Astrocyte (in vitro differentiated cells and primary cell): ENCODE measurements at regions not wholly inside any gene's neighbourhood (a gene's known extent, or its start where the extent isn't known, plus 50 kb on each side); places are given as distances from the start of the nearest gene placed in this dataset.
A peak's percentile ranks its signal among the peaks of the same experiment; 100 is the strongest.

ENCODE experiments used
- DNase-seq: peaks from one replicate; pipeline ENCODE4 v3.0.0-alpha.2; 2010; ENCODE audit warnings: low read depth
- FAIRE-seq: peaks from 2 replicates; lab custom pipeline; 2011; peaks lifted over from hg19 to GRCh38; lab: Jason Lieb, UNC
- H2AFZ ChIP-seq: 2 replicates; pipeline ENCODE4 v1.6.0; 2012; ENCODE audit warnings: low read depth, low read length, inconsistent platforms
- H3K27ac ChIP-seq: 2 replicates; pipeline ENCODE4 v1.5.1; 2011; ENCODE audit warnings: low read depth, low read length, inconsistent platforms
- H3K27me3 ChIP-seq: 2 replicates; pipeline ENCODE4 v1.6.0; 2011; ENCODE audit warnings: low read length, inconsistent platforms; ENCODE audit not compliant: insufficient read depth
- H3K36me3 ChIP-seq: 2 replicates; pipeline ENCODE4 v1.5.1; 2011; ENCODE audit warnings: low read length, inconsistent platforms; ENCODE audit not compliant: insufficient read depth
- H3K4me1 ChIP-seq: 2 replicates; pipeline ENCODE4 v1.5.1; 2011; ENCODE audit warnings: low read length, inconsistent platforms; ENCODE audit not compliant: insufficient read depth
- H3K4me2 ChIP-seq: 2 replicates; pipeline ENCODE4 v1.6.0; 2012; ENCODE audit warnings: low read length, inconsistent platforms
- H3K4me3 ChIP-seq: 2 replicates; pipeline ENCODE4 v1.5.1; 2011; ENCODE audit warnings: low read depth, mild to moderate bottlenecking, low read length, inconsistent platforms; ENCODE audit not compliant: insufficient read depth
- H3K79me2 ChIP-seq: 2 replicates; pipeline ENCODE4 v1.6.0; 2012; ENCODE audit warnings: mild to moderate bottlenecking, low read length, inconsistent platforms; ENCODE audit not compliant: insufficient read depth
- H3K9ac ChIP-seq: 2 replicates; pipeline ENCODE4 v1.6.0; 2012; ENCODE audit warnings: mild to moderate bottlenecking, low read length, inconsistent platforms
- H3K9me3 ChIP-seq: 2 replicates; pipeline ENCODE4 v1.5.1; 2012; ENCODE audit warnings: low read depth, mild to moderate bottlenecking, low read length, inconsistent platforms; ENCODE audit not compliant: insufficient read depth
- H4K20me1 ChIP-seq: 2 replicates; pipeline ENCODE4 v1.6.0; 2012; ENCODE audit warnings: low read length, inconsistent platforms; ENCODE audit not compliant: insufficient read depth
- H3K27ac Mint-ChIP-seq: one replicate; pipeline ENCODE4 v1.8.0; 2021; ENCODE audit warnings: mild to moderate bottlenecking, mixed read lengths; ENCODE audit not compliant: unreplicated experiment
- H3K27me3 Mint-ChIP-seq: one replicate; pipeline ENCODE4 v1.8.0; 2021; ENCODE audit warnings: low read depth, mixed read lengths; ENCODE audit not compliant: unreplicated experiment
- H3K36me3 Mint-ChIP-seq: one replicate; pipeline ENCODE4 v1.8.0; 2021; ENCODE audit warnings: low read depth, mixed read lengths; ENCODE audit not compliant: unreplicated experiment
- H3K4me1 Mint-ChIP-seq: one replicate; pipeline ENCODE4 v1.8.0; 2021; ENCODE audit warnings: low read depth, mixed read lengths; ENCODE audit not compliant: unreplicated experiment
- H3K4me3 Mint-ChIP-seq: one replicate; pipeline ENCODE4 v1.8.0; 2021; ENCODE audit warnings: mild to moderate bottlenecking, moderate library complexity, mixed read lengths; ENCODE audit not compliant: unreplicated experiment
- H3K9me3 Mint-ChIP-seq: one replicate; pipeline ENCODE4 v1.8.0; 2021; ENCODE audit warnings: mild to moderate bottlenecking, mixed read lengths; ENCODE audit not compliant: unreplicated experiment
- CTCF ChIP-seq: IDR thresholded peaks from 2 replicates; pipeline ENCODE4 v1.5.1; 2011; ENCODE audit warnings: low read depth, mild to moderate bottlenecking, inconsistent platforms, low read length, moderate library complexity; ENCODE audit not compliant: insufficient read depth
- EZH2 ChIP-seq: IDR thresholded peaks from 2 replicates; pipeline ENCODE4 v1.6.1; 2012; ENCODE audit warnings: mild to moderate bottlenecking, low read length, inconsistent platforms; ENCODE audit not compliant: insufficient read depth

GRCh38 chr6:67748521-67748920 is 886.6 kb upstream of the ADGRB3 start:
- no peaks in the 10 kb centered on the region for H3K4me1 ChIP-seq
- no peak overlapping the region for H3K9ac ChIP-seq
- H4K20me1 ChIP-seq = no peaks in the 10 kb centered on the region
- Mint-ChIP-seq H3K4me1 (no peaks in the 10 kb centered on the region), H3K27ac (no peak overlapping the region), H3K4me3 (no peak overlapping the region), H3K27me3 (no peaks in the 10 kb centered on the region), H3K36me3 (no peaks in the 10 kb centered on the region), H3K9me3 (no peaks in the 10 kb centered on the region)
- no peaks in the 10 kb centered on the region for H3K9me3 ChIP-seq
- FAIRE-seq (no peak), DNase-seq (peak; percentile 12)
- H3K27ac ChIP-seq = no peak overlapping the region
- no peak for TF ChIP-seq CTCF
- TF ChIP-seq EZH2 = no peak
- H3K4me3 ChIP-seq = no peak overlapping the region
- H3K4me2 ChIP-seq = no peak overlapping the region
- no peaks in the 10 kb centered on the region for H3K27me3 ChIP-seq
- H2AFZ ChIP-seq = no peak overlapping the region
- H3K36me3 ChIP-seq = no peaks in the 10 kb centered on the region
- no peaks in the 10 kb centered on the region for H3K79me2 ChIP-seq

DNA sequence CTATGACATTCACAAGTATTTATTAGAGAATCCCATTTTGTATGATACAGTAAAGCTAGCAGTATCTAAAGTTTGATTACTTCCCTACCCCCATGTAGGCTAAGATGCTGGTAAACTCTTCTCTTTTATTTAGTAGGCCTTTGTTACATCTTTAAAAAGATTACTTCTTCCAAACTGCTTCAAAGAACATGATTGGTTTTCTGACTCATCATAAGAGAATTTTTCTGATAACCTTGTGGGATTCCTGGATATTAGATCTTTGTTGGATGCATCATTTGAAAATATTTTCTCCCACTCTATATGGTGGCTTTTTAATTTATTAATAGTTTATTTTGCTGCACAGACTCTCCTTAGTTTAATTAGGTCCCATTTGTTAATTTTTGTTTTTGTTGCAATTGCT is 898.3 kb upstream of the ADGRB3 start:
- FAIRE-seq = no peak
- Histone ChIP-seq H3K4me1 (peaks cover 7% of the 10 kb centered on the region), H3K9ac (no peak overlapping the region), H2AFZ (no peak overlapping the region), H3K27ac (no peak overlapping the region), H3K27me3 (no peaks in the 10 kb centered on the region), H4K20me1 (no peaks in the 10 kb centered on the region), H3K9me3 (peaks cover 2% of the 10 kb centered on the region), H3K36me3 (no peaks in the 10 kb centered on the region), H3K4me2 (peak overlapping the region; percentile 42), H3K4me3 (no peak overlapping the region), H3K79me2 (no peaks in the 10 kb centered on the region)
- Mint-ChIP-seq H3K36me3 (no peaks in the 10 kb centered on the region), H3K4me1 (peaks cover 17% of the 10 kb centered on the region), H3K27me3 (no peaks in the 10 kb centered on the region), H3K9me3 (peaks cover 3% of the 10 kb centered on the region), H3K27ac (peak overlapping the region; percentile 79), H3K4me3 (no peak overlapping the region)
- TF ChIP-seq EZH2 (no peak), CTCF (no peak)
- DNase-seq = peak; percentile 54

DNA sequence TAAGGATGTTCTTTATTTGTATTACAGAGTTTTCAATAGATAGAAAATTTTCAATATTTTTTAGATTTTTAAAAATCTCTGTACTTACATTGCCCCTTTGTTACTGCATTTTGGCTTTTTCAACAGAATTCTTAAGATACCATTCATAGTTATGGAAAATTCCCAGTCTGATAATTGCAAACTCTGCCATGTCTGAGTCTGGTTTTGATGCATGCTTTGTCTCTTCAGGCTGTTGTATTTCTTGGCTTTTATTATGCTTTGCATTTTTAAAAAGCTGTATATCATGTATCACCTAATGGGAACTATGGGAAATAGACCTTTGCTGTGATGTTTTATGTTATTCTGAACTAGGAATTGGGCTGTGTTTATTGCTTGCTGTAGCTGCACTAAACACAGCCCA is 898.9 kb upstream of the ADGRB3 start:
- Histone ChIP-seq H3K27ac (peak overlapping the region; percentile 28), H3K4me2 (peak overlapping the region; percentile 28), H2AFZ (no peak overlapping the region), H3K36me3 (no peaks in the 10 kb centered on the region), H3K9me3 (peaks cover 2% of the 10 kb centered on the region), H3K9ac (no peak overlapping the region), H3K4me1 (peaks cover 7% of the 10 kb centered on the region), H3K4me3 (no peak overlapping the region), H4K20me1 (no peaks in the 10 kb centered on the region), H3K79me2 (no peaks in the 10 kb centered on the region), H3K27me3 (no peaks in the 10 kb centered on the region)
- FAIRE-seq (no peak), DNase-seq (peak; percentile 47)
- Mint-ChIP-seq H3K27me3 (no peaks in the 10 kb centered on the region), H3K9me3 (peaks cover 7% of the 10 kb centered on the region), H3K4me3 (no peak overlapping the region), H3K4me1 (peaks cover 17% of the 10 kb centered on the region), H3K36me3 (no peaks in the 10 kb centered on the region), H3K27ac (peak overlapping the region; percentile 79)
- no peak for TF ChIP-seq EZH2
- TF ChIP-seq CTCF = no peak
